Left lung (tissue), 4 donors: ENCODE measurements at regions not wholly inside any gene's neighbourhood (a gene's known extent, or its start where the extent isn't known, plus 50 kb on each side); places are given as distances from the start of the nearest gene placed in this dataset.

Source experiments
- ATAC-seq: fragments of 200-7000 bp; cut with Tn5 transposase; one replicate; pipeline ENCODE4 v1.9.1; 2020; ENCODE audit warnings: moderate library complexity
- DNase-seq, 4 donors: peaks; one replicate each; pipeline ENCODE4 v3.0.0-alpha.2; 2013 to 2020
- H3K27ac ChIP-seq, 2 donors: fragments of 200-600 bp; sonication (generic) in 1 of 2; one replicate each; pipeline versions ENCODE4 v1.5.0 to v1.8.0; 2020 to 2021
- H3K27me3 ChIP-seq, 2 donors: fragments of 200-600 bp; sonication (generic) in 1 of 2; one replicate each; pipeline versions ENCODE4 v1.5.0 to v1.8.0; 2020 to 2021
- H3K36me3 ChIP-seq, 2 donors: fragments of 200-600 bp; sonication (generic) in 1 of 2; one replicate each; pipeline versions ENCODE4 v1.5.0 to v1.8.0; 2020 to 2021
- H3K4me1 ChIP-seq, 2 donors: fragments of 200-600 bp; one replicate each; pipeline ENCODE4 v1.8.0; 2021
- H3K4me3 ChIP-seq, 2 donors: fragments of 200-600 bp; sonication (generic) in 1 of 2; one replicate each; pipeline versions ENCODE4 v1.5.0 to v1.8.0; 2020 to 2021; ENCODE audit warnings: mild to moderate bottlenecking in 1 of 2
- H3K9me3 ChIP-seq, 2 donors: fragments of 200-600 bp; sonication (generic) in 1 of 2; one replicate each; pipeline versions ENCODE4 v1.5.0 to v1.8.0; 2020 to 2021
- CTCF ChIP-seq, 2 donors: fragments of 200-600 bp; sonication (generic) in 1 of 2; IDR thresholded peaks; one replicate each; pipeline versions ENCODE4 v1.5.0 to v1.8.0; 2021; ENCODE audit warnings: antibody characterized with exemption in 2 of 2
- intact Hi-C, 2 donors: fragments of 100-400 bp; cut with DNase I; formaldehyde crosslinking; loops; one replicate each; pipeline versions ENCODE4 v1.11.2 to v1.14.2; 2022
- donor health status: DM: no; HTN: yes; CAD: no.
- donor health status: DM: no; HTN: no; CAD: no.

DNA sequence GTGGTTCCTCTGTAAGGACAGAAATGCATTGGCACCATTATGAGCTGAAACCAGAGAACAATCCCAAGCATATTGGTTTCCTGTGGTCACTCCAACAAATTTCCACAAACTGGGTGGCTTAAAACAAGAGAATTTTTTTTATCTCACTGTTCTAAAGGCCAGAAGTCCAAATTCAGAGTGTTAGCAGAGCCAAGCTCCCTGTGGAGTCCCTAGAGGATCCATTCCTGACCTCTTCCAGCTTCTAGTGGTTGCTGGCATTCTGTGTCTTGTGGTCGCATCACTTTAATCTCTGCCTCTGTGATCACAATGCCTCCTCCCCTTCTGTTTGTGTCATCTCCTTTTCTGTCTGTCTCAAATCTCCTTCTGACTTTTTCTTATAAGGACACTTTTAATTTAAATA lies 380.3 kb downstream of the NYAP2 start:
- no peaks in the 10 kb centered on the region for H3K36me3 ChIP-seq
- H3K27me3 ChIP-seq = no peaks in the 10 kb centered on the region
- H3K4me3 ChIP-seq = no peak overlapping the region
- no peak for ATAC-seq
- peaks cover 0 to 6% of the 10 kb centered on the region in 2 donors for H3K9me3 ChIP-seq
- H3K4me1 ChIP-seq = no peaks in the 10 kb centered on the region
- no peak overlapping the region for H3K27ac ChIP-seq
- intact Hi-C loops = no loop called here
- TF ChIP-seq CTCF (IDR thresholded peaks at IDR 0.05) = no peak
- DNase-seq = no peak

DNA sequence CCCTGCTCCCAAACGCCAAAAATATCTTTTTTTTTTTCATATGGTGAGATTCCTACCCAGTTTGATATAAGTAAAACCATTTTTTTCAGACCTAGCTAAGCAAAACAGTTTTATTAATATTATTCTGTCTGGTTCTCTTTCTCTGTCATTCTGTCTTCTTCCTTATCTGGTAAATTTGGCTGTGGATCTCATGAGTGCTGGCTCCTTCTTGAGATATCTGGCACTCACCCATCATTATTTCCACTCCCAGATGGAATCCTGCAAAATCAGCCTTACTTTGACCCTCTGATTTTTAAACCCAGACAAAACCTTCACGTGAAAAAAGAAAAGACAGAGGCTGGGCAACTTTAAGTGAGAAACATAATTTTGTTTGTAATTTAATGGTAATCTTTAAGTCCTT lies 373.6 kb downstream of the NYAP2 start:
- Histone ChIP-seq H3K27ac (no peak overlapping the region), H3K36me3 (no peaks in the 10 kb centered on the region), H3K9me3 (peaks cover 0 to 11% of the 10 kb centered on the region in 2 donors), H3K27me3 (no peaks in the 10 kb centered on the region), H3K4me3 (no peak overlapping the region), H3K4me1 (no peaks in the 10 kb centered on the region)
- no peak for TF ChIP-seq CTCF (IDR thresholded peaks at IDR 0.05)
- intact Hi-C loops = no loop called here
- no peak for ATAC-seq
- DNase-seq = peak in 2 of 4 donors; percentile 55 to 71

GRCh38 chr2:225771701-225772100 lies 372.2 kb downstream of the NYAP2 start:
- Histone ChIP-seq H3K27me3 (no peaks in the 10 kb centered on the region), H3K27ac (no peak overlapping the region), H3K4me3 (no peak overlapping the region), H3K9me3 (peaks cover 0 to 11% of the 10 kb centered on the region in 2 donors), H3K36me3 (no peaks in the 10 kb centered on the region), H3K4me1 (no peaks in the 10 kb centered on the region)
- ATAC-seq = no peak
- no peak for TF ChIP-seq CTCF (IDR thresholded peaks at IDR 0.05)
- no peak for DNase-seq
- intact Hi-C loops = no loop called here

- Histone ChIP-seq H3K4me3 (no peak overlapping the region), H3K4me1 (no peaks in the 10 kb centered on the region), H3K9me3 (no peaks in the 10 kb centered on the region), H3K27me3 (no peaks in the 10 kb centered on the region), H3K36me3 (no peaks in the 10 kb centered on the region), H3K27ac (no peak overlapping the region)
- DNase-seq = no peak
- TF ChIP-seq CTCF (IDR thresholded peaks at IDR 0.05) = no peak
- intact Hi-C loops = no loop called here
- ATAC-seq = no peak
Observed at GRCh38 chr2:225768741-225769140, 369.2 kb downstream of the NYAP2 start.

DNA sequence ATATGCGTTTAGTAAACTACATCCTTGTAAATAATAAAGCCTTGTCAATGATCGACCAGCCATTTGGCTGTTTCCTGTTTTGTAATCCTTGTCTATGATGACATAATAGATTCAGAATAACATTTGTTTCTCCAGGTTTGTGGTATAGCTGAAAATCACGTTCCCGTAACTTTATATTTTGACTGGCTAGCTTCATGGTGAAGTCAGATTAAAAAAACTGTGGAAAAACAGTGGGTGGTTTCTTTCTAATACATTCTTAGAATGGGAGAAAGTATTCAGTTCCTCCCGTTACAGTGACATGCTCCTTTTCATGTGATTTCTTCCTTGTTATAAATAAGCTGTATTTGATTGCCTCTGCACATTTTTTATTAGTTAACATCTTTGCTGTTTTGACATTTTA lies 366.9 kb downstream of the NYAP2 start:
- DNase-seq = peak in 1 of 4 donors; percentile 10
- Histone ChIP-seq H3K4me1 (no peaks in the 10 kb centered on the region), H3K27me3 (no peaks in the 10 kb centered on the region), H3K9me3 (no peaks in the 10 kb centered on the region), H3K36me3 (no peaks in the 10 kb centered on the region), H3K4me3 (no peak overlapping the region), H3K27ac (peak overlapping the region in 1 of 2 donors; percentile 54)
- no peak for TF ChIP-seq CTCF (IDR thresholded peaks at IDR 0.05)
- ATAC-seq = no peak
- intact Hi-C loops = no loop called here
